CD4-positive, alpha-beta T cell treated with Interleukin-6 for 4 hours (primary cell): ENCODE measurements at regions not wholly inside any gene's neighbourhood (a gene's known extent, or its start where the extent isn't known, plus 50 kb on each side); places are given as distances from the start of the nearest gene placed in this dataset.

Experiments
- DNase-seq: peaks from one replicate; pipeline ENCODE4 v3.0.0-alpha.2; 2020; ENCODE audit warnings: mixed read lengths

DNA sequence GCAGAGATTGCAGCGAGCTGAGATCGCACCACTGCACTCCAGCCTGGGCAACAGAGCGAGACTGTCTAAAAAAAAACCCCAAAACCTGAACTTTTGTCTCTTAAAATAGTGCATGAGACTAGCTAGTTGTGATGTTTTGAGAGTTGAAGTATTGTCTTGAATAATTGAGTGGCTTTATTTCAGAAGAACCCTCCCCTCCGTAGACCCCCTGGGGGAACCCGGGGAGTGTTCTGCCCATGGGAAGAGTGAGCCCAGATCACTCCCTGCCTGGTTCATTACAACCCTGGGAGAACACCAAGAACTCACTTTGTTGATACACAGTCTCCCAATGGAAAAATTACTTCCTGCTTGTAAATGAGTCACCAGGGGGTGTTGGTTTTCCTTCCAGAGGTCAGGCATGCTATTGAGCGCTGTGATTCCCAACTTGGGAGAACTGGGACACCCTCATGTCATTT is 65.3 kb upstream of the SHISA3 start:
- DNase-seq = no peak

DNA sequence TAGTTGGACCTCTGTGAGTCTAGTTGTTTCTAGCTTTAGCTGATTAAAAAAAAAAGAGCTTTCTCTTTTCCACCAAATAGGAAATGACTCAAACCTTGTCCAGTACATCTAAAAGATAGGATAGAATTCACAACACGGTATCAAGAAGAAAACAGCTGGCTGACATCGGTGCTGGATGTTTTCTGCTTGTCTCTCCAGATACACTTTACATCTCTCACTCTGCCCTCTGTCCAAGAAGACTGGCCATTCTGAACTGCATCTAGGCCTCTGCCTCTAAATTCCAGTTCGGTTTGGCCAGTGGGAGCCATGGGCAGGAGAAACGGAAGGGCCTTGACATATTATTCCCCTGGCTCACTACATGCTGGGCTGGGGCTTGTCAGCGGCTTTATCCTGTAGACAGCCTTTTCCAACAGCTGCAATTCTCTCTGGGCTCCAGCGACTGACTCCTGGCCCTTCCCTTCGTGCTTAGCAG is 57.3 kb upstream of the SHISA3 start:
- no peak for DNase-seq

DNA sequence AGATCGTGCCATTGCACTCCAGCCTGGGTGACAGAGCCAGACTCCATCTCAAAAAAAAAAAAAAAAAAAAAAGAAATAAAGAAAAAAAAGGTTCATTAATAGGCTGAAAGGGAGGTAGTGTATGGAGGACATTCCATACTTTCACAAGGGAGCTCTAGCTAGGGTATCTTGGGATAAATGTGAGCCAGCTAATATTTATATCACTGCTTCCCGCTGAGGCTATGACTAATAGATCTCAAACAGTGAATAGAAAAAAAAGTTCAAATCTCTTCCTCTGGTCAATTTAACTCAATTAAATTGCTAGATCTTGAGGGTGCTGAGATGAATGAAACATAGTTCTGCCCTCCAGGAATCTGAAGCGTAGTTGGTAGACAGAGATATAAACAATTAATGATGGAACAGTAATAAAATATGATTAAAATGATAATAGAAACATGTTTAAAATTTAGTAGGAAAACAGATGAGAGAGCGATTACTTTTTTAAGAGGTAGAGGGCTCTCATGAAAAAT is 55.7 kb upstream of the SHISA3 start:
- DNase-seq = no peak

DNA sequence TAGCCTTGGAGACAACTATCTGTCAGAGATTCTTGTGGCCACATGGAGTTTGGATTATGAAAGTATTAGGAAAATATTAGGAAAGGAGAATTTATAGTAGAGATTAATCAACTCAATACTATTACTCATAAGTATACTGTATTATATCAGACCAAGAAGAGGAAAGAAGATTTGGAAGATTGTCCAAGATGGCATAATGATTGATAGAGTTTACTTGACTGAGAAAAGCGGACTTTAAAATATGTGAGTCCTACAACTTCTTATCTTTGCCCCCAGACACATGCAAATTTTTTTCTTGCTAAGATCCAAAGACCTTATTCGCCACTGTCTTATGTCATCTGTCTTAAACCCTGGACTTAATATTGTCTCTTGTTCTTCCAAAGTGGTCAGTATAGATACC is 54.8 kb upstream of the SHISA3 start:
- DNase-seq = no peak

DNA sequence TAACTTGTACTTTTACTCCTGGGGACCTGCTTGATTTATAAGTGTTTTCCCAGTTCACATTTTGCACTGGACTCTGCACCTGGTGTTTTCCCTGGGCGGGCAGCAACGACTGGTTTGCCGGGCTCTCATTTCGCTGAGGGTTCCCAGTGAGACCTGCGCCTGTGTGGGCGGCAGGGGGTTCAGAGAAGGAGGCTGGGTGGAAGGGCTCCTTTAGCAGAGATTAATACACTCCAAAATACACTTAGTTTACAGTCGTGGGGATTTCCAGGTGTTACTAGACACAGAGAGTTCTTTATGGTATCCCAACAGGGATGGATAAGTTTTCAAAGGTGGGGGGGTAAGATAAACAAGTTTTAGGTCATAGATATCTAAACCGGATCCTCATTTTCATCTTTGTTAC is 53.0 kb upstream of the SHISA3 start:
- DNase-seq = no peak

DNA sequence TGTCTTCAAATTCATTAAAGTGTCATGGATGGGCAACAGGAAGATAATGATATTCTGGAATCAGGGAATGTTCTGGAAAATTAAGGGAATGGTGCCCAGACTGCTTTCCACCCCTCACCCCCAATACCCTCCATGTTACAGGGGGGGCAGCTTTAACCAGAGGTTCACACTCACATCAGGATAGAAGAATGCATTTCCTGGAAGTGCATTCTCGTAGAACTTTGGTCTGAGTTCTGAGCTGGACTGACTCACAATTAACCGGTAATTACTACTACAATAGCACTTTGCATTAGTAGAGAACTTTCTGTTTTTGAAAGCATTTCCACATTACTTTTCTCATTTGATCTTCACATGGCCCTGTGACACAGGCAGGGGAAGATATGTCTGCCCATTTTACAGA is 52.5 kb upstream of the SHISA3 start:
- DNase-seq = no peak

DNA sequence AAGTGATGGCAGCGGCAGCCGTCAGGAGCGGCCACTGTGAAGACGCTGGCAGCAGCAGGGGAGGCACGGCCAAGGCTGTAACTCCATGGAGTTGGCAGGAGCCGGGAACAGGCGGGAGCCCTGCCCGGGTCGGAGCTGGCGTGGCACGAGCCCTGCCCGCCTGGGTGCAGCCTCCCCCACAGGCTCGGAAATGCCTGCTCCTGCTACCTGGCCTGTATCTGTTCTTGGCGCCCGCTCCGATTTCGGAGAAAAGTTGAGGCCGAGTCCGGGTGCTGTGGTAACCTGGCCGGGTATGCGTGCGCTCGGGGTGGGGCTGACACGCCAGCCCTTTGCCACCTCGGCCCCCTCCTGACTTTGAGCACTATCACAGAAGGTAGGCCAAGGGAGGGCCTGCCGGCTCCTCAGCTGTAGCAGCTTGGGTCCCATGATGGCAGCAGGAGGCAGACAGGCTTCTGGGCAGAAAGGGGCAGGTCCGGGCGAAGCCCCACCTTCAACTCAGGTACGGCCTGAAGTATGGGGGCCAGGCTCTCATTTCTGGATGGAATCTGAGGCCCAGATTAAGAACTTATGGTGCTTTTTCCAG is 51.2 kb upstream of the SHISA3 start:
- no peak for DNase-seq

DNA sequence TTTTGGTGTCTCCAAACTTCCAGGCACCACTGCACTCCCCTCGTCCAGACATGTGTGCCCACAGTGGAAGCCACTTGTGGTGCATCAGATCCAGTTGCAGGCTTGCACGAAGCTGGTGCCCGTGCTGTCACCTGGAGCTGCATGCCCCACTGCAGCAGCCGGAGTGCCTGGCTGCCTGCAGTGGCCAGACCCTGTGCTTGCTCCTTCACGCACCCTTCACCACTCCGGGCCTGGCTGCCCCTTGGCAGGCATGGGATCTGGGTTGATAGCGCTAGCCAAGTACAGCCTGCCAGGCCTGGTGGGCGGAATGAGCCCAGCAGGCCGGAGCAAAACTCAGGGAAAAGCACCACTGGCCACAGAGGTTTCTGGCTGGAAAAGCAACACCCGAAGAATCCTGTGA is 50.2 kb upstream of the SHISA3 start:
- no peak for DNase-seq
